SK-N-SH (cell line): ENCODE measurements at regions not wholly inside any gene's neighbourhood (a gene's known extent, or its start where the extent isn't known, plus 50 kb on each side); places are given as distances from the start of the nearest gene placed in this dataset.

ENCODE experiments used
- EP300 ChIP-seq, 2 experiments: IDR thresholded peaks; 2 replicates each; pipeline versions ENCODE4 v1.4.0 to v1.6.1; 2012; ENCODE audit warnings: borderline replicate concordance in 1 of 2, low read depth in 1 of 2, low read length in 1 of 2
- RAD21 ChIP-seq: IDR thresholded peaks from 2 replicates; pipeline ENCODE4 v1.6.1; 2012; ENCODE audit warnings: mild to moderate bottlenecking, low read length
- RCOR1 ChIP-seq: fragments of 150-350 bp; IDR thresholded peaks from 2 replicates; pipeline ENCODE4 v1.6.1; 2017; ENCODE audit warnings: antibody characterized with exemption, low read length
- SIN3A ChIP-seq: IDR thresholded peaks from 2 replicates; pipeline ENCODE4 v1.6.1; 2012; ENCODE audit warnings: low read depth, mild to moderate bottlenecking, low read length, moderate library complexity, borderline replicate concordance
- SMC3 ChIP-seq: IDR thresholded peaks from 2 replicates; pipeline ENCODE4 v1.6.1; 2012; ENCODE audit warnings: low read depth, low read length, improper control_type of control experiment
- YY1 ChIP-seq: IDR thresholded peaks from 2 replicates; pipeline ENCODE4 v1.4.0; 2012; ENCODE audit warnings: low read depth, mild to moderate bottlenecking
- TF ChIP-seq, protein P1 (sequence below): fragments of 200-600 bp; sonication (generic); IDR thresholded peaks from 2 replicates; pipeline ENCODE4 v1.6.1; 2017; ENCODE audit warnings: antibody characterized with exemption, mild to moderate bottlenecking, moderate library complexity
- TF ChIP-seq, protein P2 (sequence below): IDR thresholded peaks from 2 replicates; pipeline ENCODE4 v1.4.0; 2012; ENCODE audit warnings: low read depth, borderline replicate concordance
- TF ChIP-seq, protein P3 (sequence below): IDR thresholded peaks from 2 replicates; pipeline ENCODE4 v1.4.0; 2012; ENCODE audit warnings: low read depth, borderline replicate concordance
- TF ChIP-seq, protein P4 (sequence below): IDR thresholded peaks from 2 replicates; pipeline ENCODE4; 2012

DNA sequence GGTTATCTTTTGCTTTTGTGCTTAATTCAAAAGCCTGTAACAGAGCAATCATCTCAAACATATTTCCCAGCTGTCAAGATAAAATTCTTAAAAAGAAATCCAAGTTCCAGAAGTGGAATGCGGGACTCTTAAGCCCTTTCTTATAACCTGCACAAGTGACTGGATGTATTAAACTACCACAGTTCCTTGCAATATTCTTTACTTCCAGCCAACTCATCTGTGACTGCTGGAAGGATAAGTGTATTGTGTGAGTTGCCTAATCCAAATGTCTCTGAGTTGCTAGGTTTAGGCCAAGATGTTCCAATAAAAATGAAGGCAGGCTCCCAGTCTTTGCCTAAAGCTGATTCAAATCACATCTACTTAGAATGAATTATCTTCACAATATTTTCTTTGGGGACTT lies 159.2 kb upstream of the SLC24A2 start:
- no peak for TF ChIP-seq RAD21
- TF ChIP-seq EP300 (IDR thresholded peaks at IDR 0.05; ENCODE audit: borderline replicate concordance in 1 of 2, low read depth in 1 of 2, low read length in 1 of 2) = no peak
- TF ChIP-seq, protein P1, sequence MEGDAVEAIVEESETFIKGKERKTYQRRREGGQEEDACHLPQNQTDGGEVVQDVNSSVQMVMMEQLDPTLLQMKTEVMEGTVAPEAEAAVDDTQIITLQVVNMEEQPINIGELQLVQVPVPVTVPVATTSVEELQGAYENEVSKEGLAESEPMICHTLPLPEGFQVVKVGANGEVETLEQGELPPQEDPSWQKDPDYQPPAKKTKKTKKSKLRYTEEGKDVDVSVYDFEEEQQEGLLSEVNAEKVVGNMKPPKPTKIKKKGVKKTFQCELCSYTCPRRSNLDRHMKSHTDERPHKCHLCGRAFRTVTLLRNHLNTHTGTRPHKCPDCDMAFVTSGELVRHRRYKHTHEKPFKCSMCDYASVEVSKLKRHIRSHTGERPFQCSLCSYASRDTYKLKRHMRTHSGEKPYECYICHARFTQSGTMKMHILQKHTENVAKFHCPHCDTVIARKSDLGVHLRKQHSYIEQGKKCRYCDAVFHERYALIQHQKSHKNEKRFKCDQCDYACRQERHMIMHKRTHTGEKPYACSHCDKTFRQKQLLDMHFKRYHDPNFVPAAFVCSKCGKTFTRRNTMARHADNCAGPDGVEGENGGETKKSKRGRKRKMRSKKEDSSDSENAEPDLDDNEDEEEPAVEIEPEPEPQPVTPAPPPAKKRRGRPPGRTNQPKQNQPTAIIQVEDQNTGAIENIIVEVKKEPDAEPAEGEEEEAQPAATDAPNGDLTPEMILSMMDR = no peak
- TF ChIP-seq SIN3A = no peak
- no peak for TF ChIP-seq SMC3
- TF ChIP-seq RCOR1 = no peak
- TF ChIP-seq YY1 = no peak
- TF ChIP-seq, protein P2, sequence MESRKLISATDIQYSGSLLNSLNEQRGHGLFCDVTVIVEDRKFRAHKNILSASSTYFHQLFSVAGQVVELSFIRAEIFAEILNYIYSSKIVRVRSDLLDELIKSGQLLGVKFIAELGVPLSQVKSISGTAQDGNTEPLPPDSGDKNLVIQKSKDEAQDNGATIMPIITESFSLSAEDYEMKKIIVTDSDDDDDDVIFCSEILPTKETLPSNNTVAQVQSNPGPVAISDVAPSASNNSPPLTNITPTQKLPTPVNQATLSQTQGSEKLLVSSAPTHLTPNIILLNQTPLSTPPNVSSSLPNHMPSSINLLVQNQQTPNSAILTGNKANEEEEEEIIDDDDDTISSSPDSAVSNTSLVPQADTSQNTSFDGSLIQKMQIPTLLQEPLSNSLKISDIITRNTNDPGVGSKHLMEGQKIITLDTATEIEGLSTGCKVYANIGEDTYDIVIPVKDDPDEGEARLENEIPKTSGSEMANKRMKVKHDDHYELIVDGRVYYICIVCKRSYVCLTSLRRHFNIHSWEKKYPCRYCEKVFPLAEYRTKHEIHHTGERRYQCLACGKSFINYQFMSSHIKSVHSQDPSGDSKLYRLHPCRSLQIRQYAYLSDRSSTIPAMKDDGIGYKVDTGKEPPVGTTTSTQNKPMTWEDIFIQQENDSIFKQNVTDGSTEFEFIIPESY = no peak
- TF ChIP-seq, protein P3, sequence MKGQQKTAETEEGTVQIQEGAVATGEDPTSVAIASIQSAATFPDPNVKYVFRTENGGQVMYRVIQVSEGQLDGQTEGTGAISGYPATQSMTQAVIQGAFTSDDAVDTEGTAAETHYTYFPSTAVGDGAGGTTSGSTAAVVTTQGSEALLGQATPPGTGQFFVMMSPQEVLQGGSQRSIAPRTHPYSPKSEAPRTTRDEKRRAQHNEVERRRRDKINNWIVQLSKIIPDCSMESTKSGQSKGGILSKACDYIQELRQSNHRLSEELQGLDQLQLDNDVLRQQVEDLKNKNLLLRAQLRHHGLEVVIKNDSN = no peak
- TF ChIP-seq, protein P4, sequence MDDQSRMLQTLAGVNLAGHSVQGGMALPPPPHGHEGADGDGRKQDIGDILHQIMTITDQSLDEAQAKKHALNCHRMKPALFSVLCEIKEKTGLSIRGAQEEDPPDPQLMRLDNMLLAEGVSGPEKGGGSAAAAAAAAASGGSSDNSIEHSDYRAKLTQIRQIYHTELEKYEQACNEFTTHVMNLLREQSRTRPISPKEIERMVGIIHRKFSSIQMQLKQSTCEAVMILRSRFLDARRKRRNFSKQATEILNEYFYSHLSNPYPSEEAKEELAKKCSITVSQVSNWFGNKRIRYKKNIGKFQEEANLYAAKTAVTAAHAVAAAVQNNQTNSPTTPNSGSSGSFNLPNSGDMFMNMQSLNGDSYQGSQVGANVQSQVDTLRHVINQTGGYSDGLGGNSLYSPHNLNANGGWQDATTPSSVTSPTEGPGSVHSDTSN = no peak
